ENCODE measurements at regions not wholly inside any gene's neighbourhood (a gene's known extent, or its start where the extent isn't known, plus 50 kb on each side); places are given as distances from the start of the nearest gene placed in this dataset.

- TF ChIP-seq CTCF (IDR thresholded peaks at IDR 0.05 in 2 of 3, conservative IDR thresholded peaks at IDR 0.05 in 1 of 3; ENCODE audit: insufficient read depth in 2 of 3, low read depth in 1 of 3, low read length in 3 of 3): no peak
- TF ChIP-seq TAF1 (IDR thresholded peaks at IDR 0.05; ENCODE audit: control insufficient read depth, extremely low read depth, insufficient read depth, low read length, severe bottlenecking): no peak
Observed at GRCh38 chr9:109699019-109699418, 81.0 kb upstream of the PALM2AKAP2 start.
